ENCODE measurements at regions not wholly inside any gene's neighbourhood (a gene's known extent, or its start where the extent isn't known, plus 50 kb on each side); places are given as distances from the start of the nearest gene placed in this dataset.

DNA sequence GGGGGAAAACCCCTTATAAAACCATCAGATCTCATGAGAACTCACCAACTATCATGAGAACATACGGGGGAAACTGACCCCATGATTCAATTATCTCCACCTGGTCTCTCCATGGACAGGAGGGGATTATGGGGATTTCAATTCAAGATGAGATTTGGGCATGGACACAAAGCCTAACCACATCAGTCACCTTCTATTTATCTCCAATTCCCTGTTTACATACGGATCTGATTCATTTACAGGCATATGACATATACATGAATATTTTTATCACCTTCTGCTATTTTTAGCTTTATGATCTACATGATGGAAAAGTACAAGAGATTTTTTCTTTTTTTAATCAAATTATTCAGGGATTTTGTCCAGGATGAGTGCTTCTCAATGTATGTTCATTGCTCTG lies 944.5 kb downstream of the REEP3 start:
- Mint-ChIP-seq H3K27me3 (ENCODE audit: low read depth) (peaks cover 7% of the 10 kb centered on the region), H3K36me3 (ENCODE audit: low read depth) (peaks cover 2% of the 10 kb centered on the region), H3K27ac (ENCODE audit: unreplicated experiment) (no peak overlapping the region), H3K4me3 (ENCODE audit: unreplicated experiment) (no peak overlapping the region), H3K4me1 (ENCODE audit: low read depth) (no peaks in the 10 kb centered on the region), H3K9me3 (ENCODE audit: low read depth) (peaks cover 6% of the 10 kb centered on the region)
- DNase-seq (ENCODE audit: low spot score), result no peak
- TF ChIP-seq, protein P1, sequence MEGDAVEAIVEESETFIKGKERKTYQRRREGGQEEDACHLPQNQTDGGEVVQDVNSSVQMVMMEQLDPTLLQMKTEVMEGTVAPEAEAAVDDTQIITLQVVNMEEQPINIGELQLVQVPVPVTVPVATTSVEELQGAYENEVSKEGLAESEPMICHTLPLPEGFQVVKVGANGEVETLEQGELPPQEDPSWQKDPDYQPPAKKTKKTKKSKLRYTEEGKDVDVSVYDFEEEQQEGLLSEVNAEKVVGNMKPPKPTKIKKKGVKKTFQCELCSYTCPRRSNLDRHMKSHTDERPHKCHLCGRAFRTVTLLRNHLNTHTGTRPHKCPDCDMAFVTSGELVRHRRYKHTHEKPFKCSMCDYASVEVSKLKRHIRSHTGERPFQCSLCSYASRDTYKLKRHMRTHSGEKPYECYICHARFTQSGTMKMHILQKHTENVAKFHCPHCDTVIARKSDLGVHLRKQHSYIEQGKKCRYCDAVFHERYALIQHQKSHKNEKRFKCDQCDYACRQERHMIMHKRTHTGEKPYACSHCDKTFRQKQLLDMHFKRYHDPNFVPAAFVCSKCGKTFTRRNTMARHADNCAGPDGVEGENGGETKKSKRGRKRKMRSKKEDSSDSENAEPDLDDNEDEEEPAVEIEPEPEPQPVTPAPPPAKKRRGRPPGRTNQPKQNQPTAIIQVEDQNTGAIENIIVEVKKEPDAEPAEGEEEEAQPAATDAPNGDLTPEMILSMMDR (IDR thresholded peaks at IDR 0.05), result no peak

DNA sequence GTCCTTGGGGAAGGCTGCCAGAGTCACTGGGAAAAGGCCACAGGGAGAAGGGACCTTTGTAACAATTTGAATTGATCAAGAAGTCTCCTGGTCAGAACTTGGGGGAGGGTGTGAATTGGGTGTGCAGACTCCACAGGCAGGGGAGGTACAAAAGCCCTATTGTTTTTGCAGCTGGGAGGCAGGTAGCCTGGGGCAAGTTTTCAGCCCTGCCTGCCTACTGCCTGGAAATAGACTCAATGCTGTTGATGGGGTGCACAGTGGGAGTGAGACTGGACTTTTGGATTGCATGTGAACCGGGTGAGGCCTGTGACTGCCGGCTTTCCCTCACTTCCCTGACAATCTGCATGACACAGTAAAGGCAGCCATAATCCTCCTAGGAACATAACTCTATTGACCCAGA lies 947.0 kb downstream of the REEP3 start:
- Mint-ChIP-seq H3K4me3 (ENCODE audit: unreplicated experiment) (no peak overlapping the region), H3K4me1 (ENCODE audit: low read depth) (no peaks in the 10 kb centered on the region), H3K9me3 (ENCODE audit: low read depth) (peaks cover 11% of the 10 kb centered on the region), H3K27ac (ENCODE audit: unreplicated experiment) (no peak overlapping the region), H3K27me3 (ENCODE audit: low read depth) (peaks cover 4% of the 10 kb centered on the region), H3K36me3 (ENCODE audit: low read depth) (peaks cover 2% of the 10 kb centered on the region)
- TF ChIP-seq, protein P1 (IDR thresholded peaks at IDR 0.05), result no peak
- DNase-seq (ENCODE audit: low spot score), result no peak

DNA sequence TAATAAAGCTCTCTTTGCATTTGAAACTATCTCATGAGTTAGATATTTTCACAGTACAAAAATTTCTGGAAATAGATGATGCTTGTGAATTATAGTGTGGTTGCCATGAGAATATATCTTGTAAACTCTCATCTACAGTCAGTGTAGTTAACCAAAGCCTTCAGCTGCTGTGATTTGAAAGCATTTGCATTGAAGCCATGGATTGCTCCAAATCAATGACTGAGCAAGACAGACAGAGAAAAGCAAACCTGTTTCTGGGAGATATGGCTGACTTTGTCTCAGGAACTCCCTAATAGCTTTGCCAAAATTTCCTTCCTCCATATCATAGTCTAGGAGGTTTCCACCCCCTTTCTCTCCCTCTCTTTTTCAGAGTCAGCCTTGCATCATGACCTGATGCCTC lies 955.3 kb downstream of the REEP3 start:
- Mint-ChIP-seq H3K27ac (ENCODE audit: unreplicated experiment) (no peak overlapping the region), H3K27me3 (ENCODE audit: low read depth) (peaks cover under 1% of the 10 kb centered on the region), H3K36me3 (ENCODE audit: low read depth) (peaks cover 1% of the 10 kb centered on the region), H3K4me3 (ENCODE audit: unreplicated experiment) (no peak overlapping the region), H3K9me3 (ENCODE audit: low read depth) (peaks cover 23% of the 10 kb centered on the region), H3K4me1 (ENCODE audit: low read depth) (no peaks in the 10 kb centered on the region)
- DNase-seq (ENCODE audit: low spot score), result no peak
- TF ChIP-seq, protein P1 (IDR thresholded peaks at IDR 0.05), result no peak

DNA sequence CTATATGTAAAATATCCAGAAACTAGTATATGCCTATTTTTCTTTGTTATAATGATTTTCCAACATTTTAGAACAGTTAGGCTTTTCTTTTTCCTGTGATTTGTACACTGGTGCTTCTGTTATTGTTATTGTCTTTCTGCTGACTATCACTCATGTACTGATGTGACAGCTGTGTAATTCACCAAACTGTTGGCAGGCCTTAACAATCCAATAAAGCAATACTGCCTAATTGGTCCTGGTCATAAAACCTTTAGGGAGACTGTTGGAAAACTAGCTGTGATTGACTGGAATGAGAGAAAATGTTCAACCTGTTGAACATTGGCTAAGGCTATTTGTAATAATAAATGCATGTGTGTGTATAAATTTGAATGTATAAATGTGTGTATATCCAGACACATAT lies 956.6 kb downstream of the REEP3 start:
- no peak for DNase-seq (ENCODE audit: low spot score)
- TF ChIP-seq, protein P1 (IDR thresholded peaks at IDR 0.05), result no peak
- H3K9me3 Mint-ChIP-seq (ENCODE audit: low read depth), result peaks cover 23% of the 10 kb centered on the region
- no peak overlapping the region for H3K4me3 Mint-ChIP-seq (ENCODE audit: unreplicated experiment)
- H3K36me3 Mint-ChIP-seq (ENCODE audit: low read depth), result peaks cover 1% of the 10 kb centered on the region
- H3K27ac Mint-ChIP-seq (ENCODE audit: unreplicated experiment), result no peak overlapping the region
- H3K27me3 Mint-ChIP-seq (ENCODE audit: low read depth), result no peaks in the 10 kb centered on the region
- no peaks in the 10 kb centered on the region for H3K4me1 Mint-ChIP-seq (ENCODE audit: low read depth)

DNA sequence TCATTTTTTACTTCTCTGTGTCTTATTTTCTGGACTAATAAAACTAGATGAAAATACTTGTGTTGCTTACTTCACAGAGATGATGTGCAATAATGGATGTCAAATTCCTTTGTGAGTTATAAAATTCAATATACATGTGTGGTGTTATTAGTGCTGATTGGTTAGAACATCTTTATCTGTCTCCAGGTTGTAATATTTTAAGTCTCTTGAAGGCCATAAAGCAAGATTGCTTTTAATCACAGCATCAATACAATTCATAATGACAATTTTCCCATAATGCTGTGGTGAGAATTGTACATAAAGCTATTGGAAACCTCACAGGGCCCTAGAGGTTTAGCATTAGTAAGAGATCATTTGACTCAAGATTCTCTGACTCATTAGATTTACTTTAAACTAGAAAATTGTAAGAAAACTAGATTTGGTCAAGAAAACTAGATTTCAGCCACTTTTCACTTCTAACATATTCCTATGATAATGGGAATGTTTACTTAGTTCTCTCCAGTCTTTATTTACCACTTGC lies 963.7 kb downstream of the REEP3 start:
- Mint-ChIP-seq H3K4me3 (ENCODE audit: unreplicated experiment) (no peak overlapping the region), H3K9me3 (ENCODE audit: low read depth) (no peaks in the 10 kb centered on the region), H3K27ac (ENCODE audit: unreplicated experiment) (no peak overlapping the region), H3K4me1 (ENCODE audit: low read depth) (peaks cover 18% of the 10 kb centered on the region), H3K36me3 (ENCODE audit: low read depth) (no peaks in the 10 kb centered on the region), H3K27me3 (ENCODE audit: low read depth) (no peaks in the 10 kb centered on the region)
- TF ChIP-seq, protein P1 (IDR thresholded peaks at IDR 0.05), result no peak
- no peak for DNase-seq (ENCODE audit: low spot score)
